Mucosa of descending colon (tissue), 3 donors: ENCODE measurements at regions not wholly inside any gene's neighbourhood (a gene's known extent, or its start where the extent isn't known, plus 50 kb on each side); places are given as distances from the start of the nearest gene placed in this dataset.

ENCODE experiments used
- ATAC-seq: fragments of 200-7000 bp; cut with Tn5 transposase; one replicate; pipeline ENCODE4 v1.9.1; 2020; ENCODE audit warnings: mild to moderate bottlenecking, moderate library complexity
- DNase-seq, 3 donors: peaks; one replicate each; pipeline ENCODE4 v3.0.0-alpha.2; 2020
- H3K36me3 ChIP-seq: fragments of 200-600 bp; one replicate; pipeline ENCODE4 v1.8.0; 2021; ENCODE audit warnings: low read depth, mild to moderate bottlenecking
- H3K4me1 ChIP-seq: fragments of 200-600 bp; one replicate; pipeline ENCODE4 v1.8.0; 2021; ENCODE audit warnings: low read depth, mild to moderate bottlenecking
- H3K4me3 ChIP-seq: fragments of 200-600 bp; one replicate; pipeline ENCODE4 v1.8.0; 2021; ENCODE audit warnings: mild to moderate bottlenecking
- H3K9me3 ChIP-seq: fragments of 200-600 bp; one replicate; pipeline ENCODE4 v1.8.0; 2021; ENCODE audit warnings: mild to moderate bottlenecking
- CTCF ChIP-seq: fragments of 200-600 bp; IDR thresholded peaks from one replicate; pipeline ENCODE4 v1.8.0; 2022; ENCODE audit warnings: antibody characterized with exemption, mild to moderate bottlenecking
- intact Hi-C, 2 donors: fragments of 100-400 bp; cut with DNase I in 1 of 2; cut with micrococcal nuclease in 1 of 2; formaldehyde crosslinking; loops; one replicate each; pipeline versions ENCODE4 v1.11.0 to v1.11.1; 2022; cut with DNase I, micrococcal nuclease
- donor health status: DM: no; HTN: no; CAD: no; lungs with moderate emphysema.
- donor health status: DM: no; HTN: no; CAD: no.
- donor health status: DM: no; HTN: yes; CAD: no.

DNA sequence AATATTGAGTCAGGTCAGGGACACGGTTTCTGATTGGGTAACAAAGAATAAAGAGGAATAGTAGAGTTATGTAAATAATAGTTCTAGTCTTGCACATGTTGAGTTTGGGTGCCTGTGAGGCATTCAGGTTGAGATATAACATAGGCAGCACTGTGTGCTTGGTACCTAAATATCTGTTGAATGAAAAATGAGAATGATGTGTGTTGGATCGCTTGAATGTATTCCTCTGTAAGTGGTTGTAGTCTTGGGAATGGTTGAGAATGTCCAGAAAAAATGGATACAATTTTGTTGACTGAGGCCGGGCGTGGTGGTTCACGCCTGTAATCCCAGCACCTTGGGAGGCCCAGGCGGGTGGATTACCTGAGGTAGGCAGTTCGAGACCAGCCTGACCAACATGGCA, 116.3 kb upstream of the HNRNPU start:
- H3K4me1 ChIP-seq: no peaks in the 10 kb centered on the region
- ATAC-seq: no peak
- no peaks in the 10 kb centered on the region for H3K36me3 ChIP-seq
- DNase-seq: no peak
- no peak overlapping the region for H3K4me3 ChIP-seq
- intact Hi-C loops: loop anchor here in 1 of 2 donors (10.0 kb wide), 1 partner anchor 54 kb away; no protein-coding TSS in a partner anchor
- H3K9me3 ChIP-seq: no peaks in the 10 kb centered on the region
- TF ChIP-seq CTCF: no peak

DNA sequence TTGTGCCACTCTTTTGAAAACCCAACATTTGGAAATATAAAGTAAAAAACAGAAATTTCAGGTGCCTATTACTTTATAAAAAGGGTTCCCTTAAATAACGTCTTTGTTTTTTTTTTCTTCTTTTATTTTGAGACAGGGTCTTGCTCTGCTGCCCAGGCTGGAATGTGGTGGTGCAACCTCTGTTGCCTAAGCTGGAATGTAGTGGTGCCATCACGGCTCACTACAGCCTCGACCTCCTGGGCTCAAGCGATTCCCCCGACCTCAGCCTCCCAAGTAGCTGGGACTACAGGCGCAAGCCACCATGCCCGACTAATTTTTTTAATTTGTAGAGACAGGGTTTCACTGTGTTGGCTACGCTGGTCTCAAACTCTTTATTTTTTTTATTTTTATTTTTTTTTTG, 110.2 kb upstream of the HNRNPU start:
- Histone ChIP-seq H3K4me1 (peaks cover 5% of the 10 kb centered on the region), H3K4me3 (no peak overlapping the region), H3K36me3 (no peaks in the 10 kb centered on the region), H3K9me3 (no peaks in the 10 kb centered on the region)
- DNase-seq (no peak), ATAC-seq (no peak)
- no peak for TF ChIP-seq CTCF
- intact Hi-C loops: loop anchor here (5.0 to 10.0 kb wide), 2 partner anchors 110 to 112 kb away; partner anchors contain the start of gene HNRNPU (in 2 of the 2)

DNA sequence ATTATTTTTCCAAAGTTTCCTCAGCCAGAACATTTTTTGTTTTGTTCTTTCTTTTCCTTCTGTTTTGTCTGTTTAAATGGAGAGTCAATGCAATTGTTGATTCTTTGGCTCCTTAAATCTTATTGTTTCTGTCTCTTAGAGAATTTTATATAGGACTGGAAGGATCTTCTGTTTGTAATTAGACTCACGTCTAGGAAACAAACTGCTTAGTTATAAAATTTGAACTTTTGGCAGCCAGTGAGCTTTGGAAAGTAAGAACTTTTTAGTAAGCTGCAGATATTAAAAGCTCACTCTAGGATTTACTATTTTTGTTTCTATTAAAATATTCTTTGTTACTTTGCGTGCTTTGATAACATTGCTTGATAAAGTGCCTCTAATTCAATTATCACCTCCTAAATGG, 109.8 kb upstream of the HNRNPU start:
- ATAC-seq: no peak
- Histone ChIP-seq H3K4me1 (peaks cover 6% of the 10 kb centered on the region), H3K9me3 (no peaks in the 10 kb centered on the region), H3K36me3 (no peaks in the 10 kb centered on the region), H3K4me3 (no peak overlapping the region)
- DNase-seq: no peak
- intact Hi-C loops: loop anchor here (5.0 to 10.0 kb wide), 2 partner anchors 109 to 112 kb away; partner anchors contain the start of gene HNRNPU (in 2 of the 2)
- no peak for TF ChIP-seq CTCF

DNA sequence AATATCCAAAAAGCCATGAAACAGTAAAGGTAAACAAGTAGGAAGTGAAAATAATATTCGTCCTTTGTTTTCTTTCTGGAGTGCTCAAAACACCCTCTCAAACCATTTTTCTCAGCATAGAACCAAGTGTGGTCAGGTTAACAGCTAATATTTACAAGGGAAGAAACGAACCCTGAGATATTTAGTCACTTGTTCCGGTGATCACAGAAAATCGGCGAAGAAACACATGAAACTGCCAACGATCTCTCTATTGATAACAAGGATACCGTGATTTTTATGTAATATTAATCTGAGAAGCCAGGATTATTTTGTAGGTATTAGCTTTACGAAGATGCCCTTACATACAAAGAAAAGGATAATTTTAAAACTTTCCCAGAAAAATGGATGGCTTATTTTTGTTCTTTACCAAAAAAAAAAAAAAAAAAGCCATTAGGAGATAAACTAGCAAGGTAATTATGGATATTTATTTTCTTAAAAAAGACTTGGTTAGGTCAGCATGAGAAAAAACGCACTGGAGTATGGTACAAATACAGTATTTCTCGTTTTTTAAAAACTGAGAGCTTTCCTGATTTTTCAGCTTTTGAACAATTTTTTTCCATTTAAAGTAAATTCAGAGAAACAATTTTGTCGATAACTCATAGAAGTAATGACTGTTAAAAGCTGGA, 107.3 kb upstream of the HNRNPU start:
- H3K4me3 ChIP-seq: peak overlapping the region; percentile 62
- DNase-seq: peak in 1 of 3 donors; percentile 17
- peaks cover 15% of the 10 kb centered on the region for H3K4me1 ChIP-seq
- intact Hi-C loops: loop anchor here (5.0 to 10.0 kb wide), 2 partner anchors 107 to 109 kb away; partner anchors contain the start of gene HNRNPU (in 2 of the 2)
- ATAC-seq: no peak
- H3K9me3 ChIP-seq: no peaks in the 10 kb centered on the region
- no peaks in the 10 kb centered on the region for H3K36me3 ChIP-seq
- no peak for TF ChIP-seq CTCF

DNA sequence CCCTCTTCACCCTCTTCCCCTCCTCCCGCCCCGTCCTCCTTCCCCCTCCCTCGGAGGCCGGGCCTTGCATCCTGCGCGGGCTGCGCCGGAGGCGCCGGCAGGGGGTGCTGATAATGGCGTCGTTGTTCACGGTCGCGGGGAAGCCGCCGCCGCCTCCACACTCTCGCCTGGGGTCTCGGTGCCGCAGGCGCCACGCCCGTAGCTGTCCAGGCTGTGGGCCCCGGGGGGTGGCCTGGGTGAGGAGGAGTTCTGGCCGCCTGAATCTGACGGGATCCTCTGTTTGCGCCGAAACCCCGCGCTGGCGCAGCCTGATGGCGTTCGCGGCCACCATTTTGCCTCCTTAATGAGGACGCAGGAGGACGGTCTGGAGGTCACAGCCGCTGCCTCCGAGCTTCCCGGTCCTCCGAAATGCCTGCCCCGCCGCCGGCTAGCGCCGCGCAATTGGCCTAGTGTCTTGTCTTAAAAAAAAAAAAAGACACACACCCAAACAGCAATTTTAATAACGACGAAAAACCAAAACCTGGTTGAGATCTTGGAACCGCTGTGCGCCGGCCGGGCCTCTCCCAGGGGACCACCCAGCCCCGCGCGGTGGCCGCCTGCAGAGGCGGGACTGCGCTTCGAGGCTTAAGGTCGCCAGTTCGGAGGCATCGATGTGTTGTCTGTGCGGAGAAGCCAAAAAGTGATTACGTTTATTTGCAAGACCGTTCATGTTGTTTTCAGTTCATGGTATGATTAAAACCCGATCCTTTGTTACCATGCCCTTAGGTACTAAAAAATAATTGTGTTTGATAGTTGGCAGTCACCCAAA, 106.6 kb upstream of the HNRNPU start:
- ATAC-seq (peak; percentile 90), DNase-seq (peak; percentile 95 to 97 (median 95))
- intact Hi-C loops: loop anchor here (5.0 to 10.0 kb wide), 2 partner anchors 106 to 109 kb away; partner anchors contain the start of gene HNRNPU (in 2 of the 2)

More for the DNA sequence above, 106.6 kb upstream of the HNRNPU start:
- Histone ChIP-seq H3K4me1 (peaks cover 15% of the 10 kb centered on the region), H3K4me3 (peak overlapping the region; percentile 62), H3K36me3 (no peaks in the 10 kb centered on the region), H3K9me3 (no peaks in the 10 kb centered on the region)
- peak; percentile 56 for TF ChIP-seq CTCF
